Thyroid gland (tissue), 4 donors: ENCODE measurements at regions not wholly inside any gene's neighbourhood (a gene's known extent, or its start where the extent isn't known, plus 50 kb on each side); places are given as distances from the start of the nearest gene placed in this dataset.

ENCODE experiments used
- POLR2A ChIP-seq, 2 donors: fragments of 450-650 bp; IDR thresholded peaks; one replicate each; pipeline ENCODE4 v1.6.1; 2017; ENCODE audit warnings: antibody characterized with exemption in 2 of 2, mild to moderate bottlenecking in 2 of 2, moderate library complexity in 1 of 2
- TF ChIP-seq, protein P1 (sequence below), 6 experiments: fragments of 200-600 bp in 3 of 6; fragments of 450-650 bp in 3 of 6; sonication (generic) in 3 of 6; IDR thresholded peaks; one replicate each; pipeline ENCODE4 v1.5.1; 2016 to 2019; ENCODE audit warnings: antibody characterized with exemption in 6 of 6, mild to moderate bottlenecking in 2 of 6, inconsistent platforms in 1 of 6, moderate library complexity in 1 of 6

DNA sequence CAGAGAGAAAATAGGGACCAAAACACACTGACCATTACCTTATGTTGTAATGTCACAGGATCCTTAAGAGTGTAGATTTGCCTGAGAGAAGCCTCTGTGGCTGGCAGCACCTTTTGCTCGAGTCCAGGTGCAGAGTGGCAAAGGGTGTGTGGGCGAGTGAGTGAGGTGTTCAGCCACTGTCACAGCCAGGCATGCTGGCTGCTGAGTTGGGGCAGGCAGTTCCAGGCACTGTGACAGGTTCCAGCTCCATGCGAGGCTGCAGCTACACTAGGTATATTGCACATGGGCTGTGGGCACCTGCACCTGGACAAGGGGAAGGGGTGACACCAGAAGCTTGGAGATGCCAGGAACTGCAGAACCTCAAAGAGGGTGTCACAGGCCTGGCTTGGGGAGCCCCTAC, 1370.4 kb upstream of the PRMT6 start:
- TF ChIP-seq, protein P1, sequence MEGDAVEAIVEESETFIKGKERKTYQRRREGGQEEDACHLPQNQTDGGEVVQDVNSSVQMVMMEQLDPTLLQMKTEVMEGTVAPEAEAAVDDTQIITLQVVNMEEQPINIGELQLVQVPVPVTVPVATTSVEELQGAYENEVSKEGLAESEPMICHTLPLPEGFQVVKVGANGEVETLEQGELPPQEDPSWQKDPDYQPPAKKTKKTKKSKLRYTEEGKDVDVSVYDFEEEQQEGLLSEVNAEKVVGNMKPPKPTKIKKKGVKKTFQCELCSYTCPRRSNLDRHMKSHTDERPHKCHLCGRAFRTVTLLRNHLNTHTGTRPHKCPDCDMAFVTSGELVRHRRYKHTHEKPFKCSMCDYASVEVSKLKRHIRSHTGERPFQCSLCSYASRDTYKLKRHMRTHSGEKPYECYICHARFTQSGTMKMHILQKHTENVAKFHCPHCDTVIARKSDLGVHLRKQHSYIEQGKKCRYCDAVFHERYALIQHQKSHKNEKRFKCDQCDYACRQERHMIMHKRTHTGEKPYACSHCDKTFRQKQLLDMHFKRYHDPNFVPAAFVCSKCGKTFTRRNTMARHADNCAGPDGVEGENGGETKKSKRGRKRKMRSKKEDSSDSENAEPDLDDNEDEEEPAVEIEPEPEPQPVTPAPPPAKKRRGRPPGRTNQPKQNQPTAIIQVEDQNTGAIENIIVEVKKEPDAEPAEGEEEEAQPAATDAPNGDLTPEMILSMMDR (IDR thresholded peaks at IDR 0.05) = no peak
- no peak for TF ChIP-seq POLR2A (IDR thresholded peaks at IDR 0.05)
